H1 (cell line): ENCODE measurements at regions not wholly inside any gene's neighbourhood (a gene's known extent, or its start where the extent isn't known, plus 50 kb on each side); places are given as distances from the start of the nearest gene placed in this dataset.

Experiments used
- CTCF ChIA-PET: fragments of 300-600 bp; sonication (Branson Sonifier 250); formaldehyde crosslinking; loops from one replicate; lab custom pipeline; 2021; ENCODE audit not compliant: partially characterized antibody; lab: Charles Lee
- POLR2A ChIA-PET: fragments of 300-600 bp; sonication (Branson Sonifier 250); formaldehyde crosslinking; loops from one replicate; lab custom pipeline; 2021; ENCODE audit warnings: inconsistent platforms; ENCODE audit not compliant: partially characterized antibody; lab: Charles Lee
- DNase-seq, 2 experiments: peaks; one replicate each; pipeline versions ENCODE4 v3.0.0 to v3.0.0-alpha.2; 2010 to 2022; ENCODE audit warnings: low spot score in 2 of 2, low read depth in 1 of 2, mixed read lengths in 1 of 2
- FAIRE-seq: peaks from 2 replicates; lab custom pipeline; 2011; peaks lifted over from hg19 to GRCh38; lab: Jason Lieb, UNC
- H2AFZ ChIP-seq: 2 replicates; pipeline ENCODE4 v1.8.1; 2012; ENCODE audit warnings: low read length, inconsistent platforms
- H2AK5ac ChIP-seq: 2 replicates; pipeline ENCODE4 v1.6.1; 2013; ENCODE audit warnings: low read depth, low read length
- H2BK120ac ChIP-seq: replicated peaks from 2 replicates; pipeline ENCODE3; 2013; ENCODE audit warnings: low read depth, low read length, inconsistent platforms
- H2BK12ac ChIP-seq: 2 replicates; pipeline ENCODE4 v1.6.1; 2013; ENCODE audit warnings: low read depth, low read length
- H2BK15ac ChIP-seq: 2 replicates; pipeline ENCODE4 v1.6.1; 2013; ENCODE audit warnings: low read length
- H2BK20ac ChIP-seq: 2 replicates; pipeline ENCODE4 v1.6.1; 2013; ENCODE audit warnings: low read length
- H2BK5ac ChIP-seq: 2 replicates; pipeline ENCODE4 v1.6.1; 2013; ENCODE audit warnings: low read depth, low read length
- H3K14ac ChIP-seq: 2 replicates; pipeline ENCODE4 v1.6.1; 2013; ENCODE audit warnings: inconsistent platforms; ENCODE audit not compliant: insufficient read length
- H3K18ac ChIP-seq: 2 replicates; pipeline ENCODE4 v1.6.1; 2013; ENCODE audit warnings: low read length; ENCODE audit errors: extremely low read depth
- H3K23ac ChIP-seq: 2 replicates; pipeline ENCODE4 v1.6.1; 2013; ENCODE audit warnings: inconsistent platforms; ENCODE audit not compliant: insufficient read length
- H3K23me2 ChIP-seq: 2 replicates; pipeline ENCODE4 v1.6.1; 2013; ENCODE audit warnings: low read depth, low read length
- H3K27ac ChIP-seq: 2 replicates; pipeline ENCODE4 v1.6.1; 2011; ENCODE audit warnings: low read depth, low read length, inconsistent platforms
- H3K27me3 ChIP-seq, 4 experiments: replicated peaks in 1 of 4; 1 replicate in 1 of 4; 2 replicates in 3 of 4; pipeline versions ENCODE4 v1.6.1 to v1.8.1; 2011 to 2013; ENCODE audit warnings: low read length in 3 of 4, mild to moderate bottlenecking in 3 of 4, inconsistent platforms in 2 of 4, mixed read lengths in 2 of 4, moderate library complexity in 1 of 4; ENCODE audit not compliant: control insufficient read depth in 3 of 4, insufficient read depth in 3 of 4; ENCODE audit errors: extremely low read depth in 1 of 4
- H3K36me3 ChIP-seq, 4 experiments: 2 replicates each; pipeline versions ENCODE4 v1.6.1 to v1.8.1; 2011 to 2013; ENCODE audit warnings: mild to moderate bottlenecking in 4 of 4, low read length in 3 of 4, moderate library complexity in 2 of 4, control low read depth in 1 of 4, inconsistent platforms in 1 of 4; ENCODE audit not compliant: insufficient read depth in 4 of 4, control insufficient read depth in 2 of 4
- H3K4ac ChIP-seq: replicated peaks from 2 replicates; pipeline ENCODE3; 2013; ENCODE audit warnings: low read length, low read depth, mixed read lengths, inconsistent platforms; ENCODE audit not compliant: insufficient read length
- H3K4me1 ChIP-seq, 4 experiments: replicated peaks in 1 of 4; 1 replicate in 1 of 4; 2 replicates in 3 of 4; pipeline versions ENCODE4 v1.6.1 to v1.8.1; 2011 to 2013; ENCODE audit warnings: low read length in 3 of 4, inconsistent platforms in 2 of 4, mixed read lengths in 1 of 4; ENCODE audit not compliant: insufficient read depth in 4 of 4, control insufficient read depth in 3 of 4
- H3K4me2 ChIP-seq, 2 experiments: 2 replicates each; pipeline versions ENCODE4 v1.6.1 to v1.8.1; 2011 to 2013; ENCODE audit warnings: low read depth in 2 of 2, low read length in 2 of 2, control low read depth in 1 of 2, inconsistent platforms in 1 of 2, mild to moderate bottlenecking in 1 of 2; ENCODE audit not compliant: insufficient read depth in 1 of 2
- H3K4me3 ChIP-seq, 4 experiments: fragments of 200-600, 300-600 bp in 1 of 4; sonication (generic), shearing (Covaris generic), sonication (Bioruptor Twin) in 1 of 4; 2 replicates each; pipeline versions ENCODE4 v1.5.1 to v1.8.1; 2011 to 2016; ENCODE audit warnings: low read length in 4 of 4, low read depth in 3 of 4, control low read depth in 2 of 4, inconsistent platforms in 2 of 4, mild to moderate bottlenecking in 2 of 4, mixed read lengths in 1 of 4, moderate library complexity in 1 of 4; ENCODE audit not compliant: insufficient read depth in 2 of 4; ENCODE audit errors: extremely low read depth in 1 of 4
- H3K56ac ChIP-seq: replicated peaks from 2 replicates; pipeline ENCODE3; 2013; ENCODE audit warnings: low read depth, mild to moderate bottlenecking, mixed read lengths, low read length, inconsistent platforms; ENCODE audit not compliant: insufficient read length
- H3K79me1 ChIP-seq: 2 replicates; pipeline ENCODE4 v1.6.1; 2013; ENCODE audit warnings: low read depth, low read length, control low read depth
- H3K79me2 ChIP-seq, 2 experiments: 2 replicates each; pipeline versions ENCODE4 v1.6.1 to v1.8.1; 2012 to 2013; ENCODE audit warnings: low read length in 2 of 2, mild to moderate bottlenecking in 2 of 2, inconsistent platforms in 1 of 2; ENCODE audit not compliant: insufficient read depth in 2 of 2, control insufficient read depth in 1 of 2
- H3K9ac ChIP-seq, 4 experiments: replicated peaks in 1 of 4; 1 replicate in 1 of 4; 2 replicates in 3 of 4; pipeline versions ENCODE4 v1.6.1 to v1.8.1; 2011 to 2013; ENCODE audit warnings: low read depth in 3 of 4, low read length in 3 of 4, control low read depth in 2 of 4, mild to moderate bottlenecking in 2 of 4, moderate library complexity in 2 of 4, inconsistent platforms in 1 of 4; ENCODE audit errors: extremely low read depth in 1 of 4
- H3K9me3 ChIP-seq, 2 experiments: 2 replicates each; pipeline versions ENCODE4 v1.6.1 to v1.8.1; 2012 to 2013; ENCODE audit warnings: mild to moderate bottlenecking in 2 of 2, moderate library complexity in 2 of 2, control low read depth in 1 of 2, inconsistent platforms in 1 of 2, low read depth in 1 of 2, low read length in 1 of 2, mixed read lengths in 1 of 2; ENCODE audit not compliant: insufficient read depth in 2 of 2
- H4K20me1 ChIP-seq, 2 experiments: replicated peaks in 1 of 2; 2 replicates each; pipeline versions ENCODE3 to v1.8.1; 2011 to 2013; ENCODE audit warnings: inconsistent platforms in 2 of 2, low read length in 2 of 2, mild to moderate bottlenecking in 1 of 2; ENCODE audit not compliant: insufficient read depth in 2 of 2, control insufficient read depth in 1 of 2
- H4K5ac ChIP-seq: 2 replicates; pipeline ENCODE4 v1.6.1; 2013; ENCODE audit warnings: low read length, low read depth, mixed read lengths, inconsistent platforms; ENCODE audit not compliant: insufficient read length
- H4K8ac ChIP-seq: 2 replicates; pipeline ENCODE4 v1.8.0; 2013; ENCODE audit warnings: mild to moderate bottlenecking, moderate library complexity, low read length, inconsistent platforms; ENCODE audit not compliant: insufficient read depth; ENCODE audit errors: extremely low read depth
- H4K91ac ChIP-seq: replicated peaks from 2 replicates; pipeline ENCODE3; 2013; ENCODE audit warnings: low read length, mixed read lengths, inconsistent platforms; ENCODE audit not compliant: insufficient read length
- CBX5 ChIP-seq: fragments of 300-800, 300-1000 bp; sonication (generic); IDR thresholded peaks from 2 replicates; pipeline ENCODE4 v1.7.1; 2016; ENCODE audit warnings: antibody characterized with exemption, low read length, low read depth
- CTCF ChIP-seq, 3 experiments: IDR thresholded peaks; 1 replicate in 2 of 3; 2 replicates in 1 of 3; pipeline versions ENCODE4 v1.5.1 to v1.6.1; 2011; ENCODE audit warnings: low read length in 3 of 3, mild to moderate bottlenecking in 3 of 3, inconsistent platforms in 2 of 3, low read depth in 1 of 3, moderate library complexity in 1 of 3; ENCODE audit not compliant: insufficient read depth in 1 of 3; ENCODE audit errors: control extremely low read depth in 1 of 3
- GABPA ChIP-seq: IDR thresholded peaks from 2 replicates; pipeline ENCODE4 v1.6.1; 2011; ENCODE audit warnings: mild to moderate bottlenecking, low read length, moderate library complexity, borderline replicate concordance; ENCODE audit not compliant: insufficient read depth
- NRF1 ChIP-seq: IDR thresholded peaks from 2 replicates; pipeline ENCODE4 v1.6.1; 2011; ENCODE audit warnings: mild to moderate bottlenecking, low read depth, low read length, improper control_type of control experiment
- RAD21 ChIP-seq, 2 experiments: IDR thresholded peaks in 1 of 2; conservative IDR thresholded peaks in 1 of 2; 2 replicates each; pipeline ENCODE4 v1.6.1; 2011; ENCODE audit warnings: low read depth in 2 of 2, low read length in 2 of 2, improper control_type of control experiment in 1 of 2, inconsistent platforms in 1 of 2, mild to moderate bottlenecking in 1 of 2, moderate library complexity in 1 of 2
- SIRT6 ChIP-seq: IDR thresholded peaks from one replicate; pipeline ENCODE4 v1.7.1; 2012; ENCODE audit warnings: low read length, inconsistent platforms
- SIX5 ChIP-seq: IDR thresholded peaks from 2 replicates; pipeline ENCODE4 v1.6.1; 2011; ENCODE audit warnings: mild to moderate bottlenecking, low read depth, low read length
- SP4 ChIP-seq: IDR thresholded peaks from 2 replicates; pipeline ENCODE4 v1.6.1; 2012; ENCODE audit warnings: low read length, inconsistent platforms
- SRF ChIP-seq: IDR thresholded peaks from 2 replicates; pipeline ENCODE4 v1.6.1; 2011; ENCODE audit warnings: mild to moderate bottlenecking, low read depth, low read length, moderate library complexity
- SUZ12 ChIP-seq: fragments of 200-600 bp; sonication (generic); IDR thresholded peaks from 2 replicates; pipeline ENCODE4 v1.6.1; 2012; ENCODE audit warnings: mild to moderate bottlenecking, inconsistent platforms, low read length, moderate library complexity, mixed read lengths
- TAF1 ChIP-seq: IDR thresholded peaks from 2 replicates; pipeline ENCODE4 v1.6.1; 2011; ENCODE audit warnings: mild to moderate bottlenecking, low read depth, low read length
- TEAD4 ChIP-seq: IDR thresholded peaks from 2 replicates; pipeline ENCODE4 v1.6.1; 2012; ENCODE audit warnings: low read depth, low read length, inconsistent platforms, mixed read lengths
- WGBS, 2 experiments: shearing (Covaris generic) in 1 of 2; methylation state at CpG; one replicate each; pipeline versions ENCODE4 v1.1.6 to v1.1.7; 2013 to 2015; ENCODE audit warnings: low lambda C conversion rate in 2 of 2, mixed read lengths in 2 of 2, inconsistent platforms in 1 of 2, low coverage in 1 of 2, missing lambda C conversion rate in 1 of 2; ENCODE audit not compliant: insufficient replicate concordance in 2 of 2, insufficient coverage in 1 of 2, insufficient read length in 1 of 2; ENCODE audit errors: extremely low coverage in 1 of 2, missing lambda C conversion rate in 1 of 2; 5-methylcytosine and 5-hydroxymethylcytosine counted together

GRCh38 chr14:61939776-61940175 lies 177.6 kb downstream of the SNAPC1 start:
- POLR2A ChIA-PET: no interaction called here
- Histone ChIP-seq H2AFZ (no peak overlapping the region), H4K20me1 (no peaks in the 10 kb centered on the region), H3K36me3 (no peaks in the 10 kb centered on the region), H4K91ac (no peak overlapping the region), H3K27ac (no peak overlapping the region), H3K4me2 (no peak overlapping the region), H3K23ac (no peak overlapping the region), H3K23me2 (no peaks in the 10 kb centered on the region), H2BK120ac (no peak overlapping the region), H3K9me3 (no peaks in the 10 kb centered on the region), H2BK15ac (no peak overlapping the region), H4K8ac (no peak overlapping the region), H3K18ac (no peak overlapping the region), H2BK20ac (no peak overlapping the region), H3K4ac (no peak overlapping the region), H2AK5ac (no peak overlapping the region), H4K5ac (no peak overlapping the region), H3K4me1 (0 out of 7 replicates have a peak, but pooled peaks cover 0 to 5% (median 0%) of the 10 kb centered on the region in 4 experiments), H2BK5ac (no peak overlapping the region), H2BK12ac (no peak overlapping the region), H3K79me1 (no peaks in the 10 kb centered on the region), H3K56ac (no peak overlapping the region), H3K4me3 (no peak overlapping the region), H3K9ac (no peak overlapping the region), H3K79me2 (no peaks in the 10 kb centered on the region), H3K27me3 (no peaks in the 10 kb centered on the region), H3K14ac (no peak overlapping the region)
- CTCF ChIA-PET: interaction anchor here (1.4 kb wide), 1 partner anchor 15 kb away, joined by 4 read pairs; no protein-coding TSS in a partner anchor
- DNase-seq (no peak), FAIRE-seq (no peak)
- WGBS, 2 experiments: 73% methylated on average over 2 of the region's 2 CpGs; no CpG with 5 or more reads in 1 of the 2 experiments
- no peak for TF ChIP-seq TAF1
- no peak for TF ChIP-seq CBX5
- TF ChIP-seq CTCF (IDR thresholded peaks at IDR 0.05; ENCODE audit: control extremely low read depth in 1 of 3, insufficient read depth in 1 of 3, low read depth in 1 of 3, low read length in 3 of 3): no peak
- TF ChIP-seq SIRT6: no peak
- no peak for TF ChIP-seq GABPA
- no peak for TF ChIP-seq SP4
- no peak for TF ChIP-seq TEAD4
- TF ChIP-seq SIX5: no peak
- TF ChIP-seq SUZ12: no peak
- no peak for TF ChIP-seq SRF
- TF ChIP-seq RAD21 (IDR thresholded peaks at IDR 0.05 in 1 of 2, conservative IDR thresholded peaks at IDR 0.05 in 1 of 2; ENCODE audit: low read depth in 2 of 2, low read length in 2 of 2): no peak
- no peak for TF ChIP-seq NRF1
